ENCODE measurements at regions not wholly inside any gene's neighbourhood (a gene's known extent, or its start where the extent isn't known, plus 50 kb on each side); places are given as distances from the start of the nearest gene placed in this dataset.
"Not testable (repeated sequence)": the region's sequence is repeated elsewhere in the genome, so short reads cannot be mapped to it uniquely, and the experiment has no call there.

DNA sequence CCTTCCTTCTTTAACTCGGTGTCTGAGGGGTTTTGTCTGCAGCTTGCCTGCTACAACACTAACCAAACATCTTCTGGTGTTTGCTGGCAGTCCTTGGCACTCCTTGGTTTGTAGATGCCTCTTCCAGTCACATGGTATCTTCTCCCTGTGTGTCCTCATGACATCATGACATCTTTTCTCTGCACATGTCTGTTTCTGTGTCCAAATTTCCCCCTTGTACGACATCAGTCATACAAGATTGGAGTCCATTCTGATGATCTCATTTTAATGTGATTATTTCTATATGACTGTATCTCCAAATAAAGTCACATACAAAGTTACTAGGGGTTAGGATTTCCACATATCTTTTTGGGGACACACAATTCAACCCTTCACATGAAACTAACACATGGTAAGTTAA is 152.3 kb upstream of the LRRN1 start:
- H3K4me1 ChIP-seq, result no peaks in the 10 kb centered on the region
- no peak for TF ChIP-seq POLR2A (IDR thresholded peaks at IDR 0.05)
- TF ChIP-seq, protein P1, sequence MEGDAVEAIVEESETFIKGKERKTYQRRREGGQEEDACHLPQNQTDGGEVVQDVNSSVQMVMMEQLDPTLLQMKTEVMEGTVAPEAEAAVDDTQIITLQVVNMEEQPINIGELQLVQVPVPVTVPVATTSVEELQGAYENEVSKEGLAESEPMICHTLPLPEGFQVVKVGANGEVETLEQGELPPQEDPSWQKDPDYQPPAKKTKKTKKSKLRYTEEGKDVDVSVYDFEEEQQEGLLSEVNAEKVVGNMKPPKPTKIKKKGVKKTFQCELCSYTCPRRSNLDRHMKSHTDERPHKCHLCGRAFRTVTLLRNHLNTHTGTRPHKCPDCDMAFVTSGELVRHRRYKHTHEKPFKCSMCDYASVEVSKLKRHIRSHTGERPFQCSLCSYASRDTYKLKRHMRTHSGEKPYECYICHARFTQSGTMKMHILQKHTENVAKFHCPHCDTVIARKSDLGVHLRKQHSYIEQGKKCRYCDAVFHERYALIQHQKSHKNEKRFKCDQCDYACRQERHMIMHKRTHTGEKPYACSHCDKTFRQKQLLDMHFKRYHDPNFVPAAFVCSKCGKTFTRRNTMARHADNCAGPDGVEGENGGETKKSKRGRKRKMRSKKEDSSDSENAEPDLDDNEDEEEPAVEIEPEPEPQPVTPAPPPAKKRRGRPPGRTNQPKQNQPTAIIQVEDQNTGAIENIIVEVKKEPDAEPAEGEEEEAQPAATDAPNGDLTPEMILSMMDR (IDR thresholded peaks at IDR 0.05), result no peak
- no peak for TF ChIP-seq EP300 (IDR thresholded peaks at IDR 0.05)
- no peak for TF ChIP-seq POLR2AphosphoS5 (IDR thresholded peaks at IDR 0.05)
- H3K27ac ChIP-seq, result no peak overlapping the region
- DNase-seq, result no peak
- H3K9me3 ChIP-seq, result no peaks in the 10 kb centered on the region
- H3K36me3 ChIP-seq, result no peaks in the 10 kb centered on the region
- no peak overlapping the region for H3K4me3 ChIP-seq
- WGBS, 2 donors, result 39 to 74% methylated on average over 2 of the region's 2 CpGs
- H3K27me3 ChIP-seq, result no peaks in the 10 kb centered on the region
- intact Hi-C loops (cut with DNase I), result no loop called here

DNA sequence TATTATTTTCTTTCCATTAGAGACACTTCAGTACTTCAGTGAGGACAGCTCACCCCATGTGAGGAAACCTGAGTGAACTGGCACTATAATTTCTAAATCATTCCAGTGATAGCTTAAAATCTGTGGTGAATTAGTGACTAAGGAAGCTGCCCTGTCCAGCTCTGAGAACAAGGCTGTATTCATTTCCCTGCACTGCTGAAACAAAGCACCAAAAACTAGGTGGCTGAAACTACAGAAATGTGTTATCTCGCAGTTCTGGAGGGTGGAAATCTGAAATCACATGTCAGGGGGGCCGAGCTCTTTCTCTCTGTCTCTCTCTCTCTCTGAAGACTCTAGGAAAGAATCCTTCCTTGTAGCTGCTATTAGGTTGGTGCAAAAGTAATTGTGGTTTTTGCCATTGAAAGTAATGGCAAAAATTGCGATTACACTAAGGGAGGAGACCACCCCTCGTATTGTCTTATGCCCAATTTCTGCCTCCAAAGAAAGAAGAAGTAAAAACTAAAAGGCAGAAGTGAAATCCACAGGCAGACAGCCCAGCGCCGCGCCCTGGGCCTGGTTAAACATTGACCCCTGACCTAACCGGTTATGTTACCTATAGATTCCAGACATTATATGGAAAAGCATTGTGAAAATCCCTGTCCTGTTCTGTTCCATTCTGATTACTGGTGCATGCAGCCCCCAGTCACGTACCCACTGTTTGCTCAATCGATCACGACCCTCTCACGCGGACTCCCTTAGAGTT is 153.0 kb upstream of the LRRN1 start:
- intact Hi-C loops (cut with DNase I); H3K36me3 ChIP-seq; H3K4me3 ChIP-seq; H3K27ac ChIP-seq; DNase-seq; H3K9me3 ChIP-seq; H3K27me3 ChIP-seq; H3K4me1 ChIP-seq: not testable (repeated sequence)
- WGBS, 2 donors, result 41 to 75% methylated on average over 13 of the region's 13 CpGs

DNA sequence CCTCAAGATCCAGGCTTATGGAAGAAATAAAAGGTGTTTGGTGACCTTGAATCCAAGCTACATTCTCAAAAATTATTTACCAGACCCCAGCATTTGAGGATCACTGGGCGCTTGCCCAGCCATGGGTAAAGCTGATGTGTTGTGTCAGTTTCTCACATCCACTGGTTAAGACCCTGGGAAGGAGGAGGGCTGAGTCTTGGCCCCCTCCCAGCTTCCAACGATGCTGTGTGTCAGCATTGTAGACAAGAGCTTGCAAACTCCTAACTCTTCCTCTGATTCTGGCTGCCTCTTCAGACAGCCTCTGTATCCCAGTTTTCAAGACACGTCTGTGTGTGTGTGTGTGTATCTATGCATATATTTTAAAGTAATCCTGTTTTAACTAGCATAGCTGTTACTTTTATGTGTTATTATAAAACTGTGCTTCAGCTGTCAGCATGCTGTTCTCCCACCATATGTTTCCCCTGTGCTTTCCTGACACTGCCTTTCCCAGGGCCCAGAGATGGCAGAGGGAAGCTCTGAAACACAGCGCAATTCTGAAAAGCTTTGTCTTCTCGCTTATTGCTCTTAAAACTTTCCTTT is 157.3 kb upstream of the LRRN1 start:
- 78 to 80% methylated on average over 5 of the region's 5 CpGs for WGBS, 2 donors
- Histone ChIP-seq H3K27me3 (no peaks in the 10 kb centered on the region), H3K9me3 (no peaks in the 10 kb centered on the region), H3K4me3 (no peak overlapping the region), H3K36me3 (no peaks in the 10 kb centered on the region), H3K27ac (no peak overlapping the region), H3K4me1 (no peaks in the 10 kb centered on the region)
- intact Hi-C loops (cut with DNase I), result no loop called here
- TF ChIP-seq POLR2AphosphoS5 (IDR thresholded peaks at IDR 0.05), result no peak
- TF ChIP-seq, protein P1 (IDR thresholded peaks at IDR 0.05), result no peak
- no peak for TF ChIP-seq POLR2A (IDR thresholded peaks at IDR 0.05)
- no peak for TF ChIP-seq EP300 (IDR thresholded peaks at IDR 0.05)
- no peak for DNase-seq

- Histone ChIP-seq H3K36me3 (no peaks in the 10 kb centered on the region), H3K27me3 (no peaks in the 10 kb centered on the region), H3K27ac (no peak overlapping the region), H3K9me3 (no peaks in the 10 kb centered on the region), H3K4me1 (no peaks in the 10 kb centered on the region), H3K4me3 (no peak overlapping the region)
- TF ChIP-seq, protein P1 (IDR thresholded peaks at IDR 0.05), result no peak
- intact Hi-C loops (cut with DNase I), result no loop called here
- no peak for DNase-seq
- WGBS, 2 donors, result 89 to 90% methylated on average over 2 of the region's 2 CpGs
Observed at GRCh38 chr3:3639078-3639477, 160.2 kb upstream of the LRRN1 start.

GRCh38 chr3:3636815-3637214 is 162.4 kb upstream of the LRRN1 start:
- no peak overlapping the region for H3K4me3 ChIP-seq
- no peak for DNase-seq
- TF ChIP-seq EP300 (IDR thresholded peaks at IDR 0.05) (no peak), POLR2A (IDR thresholded peaks at IDR 0.05) (no peak), POLR2AphosphoS5 (IDR thresholded peaks at IDR 0.05) (no peak)
- TF ChIP-seq, protein P1 (IDR thresholded peaks at IDR 0.05), result no peak
- intact Hi-C loops (cut with DNase I), result no loop called here
- H3K9me3 ChIP-seq, result no peaks in the 10 kb centered on the region
- 77 to 82% methylated on average over 2 of the region's 2 CpGs for WGBS, 2 donors
- H3K27ac ChIP-seq, result no peak overlapping the region
- H3K4me1 ChIP-seq, result no peaks in the 10 kb centered on the region
- no peaks in the 10 kb centered on the region for H3K36me3 ChIP-seq
- H3K27me3 ChIP-seq, result no peaks in the 10 kb centered on the region
